IMR-90 (cell line): ENCODE measurements at regions not wholly inside any gene's neighbourhood (a gene's known extent, or its start where the extent isn't known, plus 50 kb on each side); places are given as distances from the start of the nearest gene placed in this dataset.

Experiments
- CEBPB ChIP-seq: IDR thresholded peaks from 2 replicates; pipeline ENCODE4 v1.6.1; 2012; ENCODE audit warnings: low read depth, low read length, improper control_type of control experiment
- CTCF ChIP-seq: conservative IDR thresholded peaks from 2 replicates; pipeline ENCODE4 v1.5.1; 2012; ENCODE audit warnings: mild to moderate bottlenecking, low read depth, low read length, improper control_type of control experiment
- MAFK ChIP-seq: IDR thresholded peaks from 2 replicates; pipeline ENCODE4 v1.6.1; 2012; ENCODE audit warnings: low read depth, low read length, improper control_type of control experiment
- POLR2A ChIP-seq: IDR thresholded peaks from 2 replicates; pipeline ENCODE4 v1.6.1; 2012; ENCODE audit warnings: mild to moderate bottlenecking, low read depth, low read length

GRCh38 chr10:57562211-57562610 lies 705.5 kb downstream of the IPMK start:
- TF ChIP-seq MAFK (no peak), CTCF (no peak), POLR2A (no peak), CEBPB (no peak)
